Right lobe of liver (tissue), 6 donors: ENCODE measurements at regions not wholly inside any gene's neighbourhood (a gene's known extent, or its start where the extent isn't known, plus 50 kb on each side); places are given as distances from the start of the nearest gene placed in this dataset.

ENCODE experiments used
- ATAC-seq, 4 donors: fragments of 200-7000 bp; cut with Tn5 transposase; one replicate each; pipeline ENCODE4 v1.9.1; 2020; ENCODE audit warnings: mild to moderate bottlenecking in 4 of 4, moderate library complexity in 4 of 4
- DNase-seq, 3 donors: peaks; one replicate each; pipeline ENCODE4 v3.0.0-alpha.2; 2020
- H3K27ac ChIP-seq, 3 donors: fragments of 200-600 bp; one replicate each; pipeline ENCODE4 v1.8.0; 2022
- H3K27me3 ChIP-seq, 2 donors: fragments of 200-600 bp; one replicate each; pipeline ENCODE4 v1.8.0; 2022
- H3K36me3 ChIP-seq, 4 donors: fragments of 200-600 bp; sonication (generic) in 1 of 4; one replicate each; pipeline versions ENCODE4 v1.5.1 to v1.8.0; 2017 to 2022; ENCODE audit warnings: control low read depth in 1 of 4
- H3K4me1 ChIP-seq, 4 donors: fragments of 200-600 bp; sonication (generic) in 1 of 4; one replicate each; pipeline versions ENCODE4 v1.5.1 to v1.8.0; 2017 to 2022; ENCODE audit warnings: control low read depth in 1 of 4
- H3K4me3 ChIP-seq, 3 donors: fragments of 200-600 bp; one replicate each; pipeline ENCODE4 v1.8.0; 2022
- H3K9me3 ChIP-seq, 4 donors: fragments of 200-600 bp; sonication (generic) in 1 of 4; one replicate each; pipeline versions ENCODE4 v1.5.1 to v1.8.0; 2017 to 2022; ENCODE audit warnings: control low read depth in 1 of 4
- POLR2A ChIP-seq: fragments of 450-650 bp; IDR thresholded peaks from one replicate; pipeline ENCODE4 v1.6.1; 2017; ENCODE audit warnings: antibody characterized with exemption, mild to moderate bottlenecking
- WGBS: methylation state at CpG from one replicate; pipeline ENCODE4 v1.1.6; 2018; ENCODE audit warnings: low coverage, low lambda C conversion rate; ENCODE audit not compliant: insufficient coverage; ENCODE audit errors: missing lambda C conversion rate; 5-methylcytosine and 5-hydroxymethylcytosine counted together
- intact Hi-C, 2 donors: fragments of 100-400 bp; cut with DNase I; formaldehyde crosslinking; loops; one replicate each; pipeline versions ENCODE4 v1.11.2 to v1.14.1; 2022
- TF ChIP-seq, protein P1 (sequence below), 4 donors: fragments of 200-600 bp in 3 of 4; fragments of 450-650 bp in 1 of 4; IDR thresholded peaks; one replicate each; pipeline versions ENCODE4 v1.5.1 to v1.8.0; 2016 to 2022; ENCODE audit warnings: antibody characterized with exemption in 4 of 4, mild to moderate bottlenecking in 2 of 4
- donor health status: DM: no; HTN: yes; CAD: no.
- donor health status: DM: no; HTN: no; CAD: no.
- donor health status: DM: no; HTN: no; CAD: no.
- donor health status: DM: no; HTN: yes; CAD: no.
- donor health status: DM: no; HTN: yes; CAD: no.

DNA sequence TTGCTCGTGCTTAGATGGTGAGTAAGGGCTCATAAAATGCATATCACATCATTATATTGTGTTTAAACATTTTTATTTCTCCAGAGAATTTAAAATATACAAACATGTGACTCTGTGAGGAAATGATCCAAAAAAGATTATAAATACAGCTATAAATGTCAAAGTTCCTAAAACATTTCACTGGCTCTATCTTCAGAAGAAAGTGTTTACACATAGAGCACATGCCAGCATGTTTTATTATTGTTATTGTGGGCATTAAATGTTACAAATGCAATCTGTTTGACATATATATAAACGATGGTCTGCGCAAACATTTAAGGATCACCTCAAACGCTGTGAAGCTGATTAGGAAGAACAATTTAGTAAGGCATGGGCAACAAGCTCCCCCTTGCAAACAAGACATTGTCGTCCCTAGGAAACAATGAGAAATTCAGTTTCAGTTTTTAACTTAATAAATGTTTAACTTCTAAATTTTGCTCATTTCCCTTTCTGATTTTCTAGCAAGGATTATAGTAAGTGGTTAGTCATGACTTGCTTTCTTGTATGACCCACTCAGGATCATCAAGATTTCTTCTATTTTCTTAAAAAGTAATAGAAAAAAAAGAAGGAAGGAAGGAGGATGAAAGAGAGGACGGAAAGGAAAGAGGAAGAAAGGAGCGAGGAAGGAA, 207.5 kb downstream of the SATB1 start:
- Histone ChIP-seq H3K4me3 (no peak overlapping the region), H3K9me3 (no peaks in the 10 kb centered on the region), H3K36me3 (no peaks in the 10 kb centered on the region), H3K27ac (no peak overlapping the region), H3K27me3 (no peaks in the 10 kb centered on the region), H3K4me1 (no peaks in the 10 kb centered on the region)
- ATAC-seq = no peak
- DNase-seq = no peak
- intact Hi-C loops = no loop called here
- TF ChIP-seq, protein P1, sequence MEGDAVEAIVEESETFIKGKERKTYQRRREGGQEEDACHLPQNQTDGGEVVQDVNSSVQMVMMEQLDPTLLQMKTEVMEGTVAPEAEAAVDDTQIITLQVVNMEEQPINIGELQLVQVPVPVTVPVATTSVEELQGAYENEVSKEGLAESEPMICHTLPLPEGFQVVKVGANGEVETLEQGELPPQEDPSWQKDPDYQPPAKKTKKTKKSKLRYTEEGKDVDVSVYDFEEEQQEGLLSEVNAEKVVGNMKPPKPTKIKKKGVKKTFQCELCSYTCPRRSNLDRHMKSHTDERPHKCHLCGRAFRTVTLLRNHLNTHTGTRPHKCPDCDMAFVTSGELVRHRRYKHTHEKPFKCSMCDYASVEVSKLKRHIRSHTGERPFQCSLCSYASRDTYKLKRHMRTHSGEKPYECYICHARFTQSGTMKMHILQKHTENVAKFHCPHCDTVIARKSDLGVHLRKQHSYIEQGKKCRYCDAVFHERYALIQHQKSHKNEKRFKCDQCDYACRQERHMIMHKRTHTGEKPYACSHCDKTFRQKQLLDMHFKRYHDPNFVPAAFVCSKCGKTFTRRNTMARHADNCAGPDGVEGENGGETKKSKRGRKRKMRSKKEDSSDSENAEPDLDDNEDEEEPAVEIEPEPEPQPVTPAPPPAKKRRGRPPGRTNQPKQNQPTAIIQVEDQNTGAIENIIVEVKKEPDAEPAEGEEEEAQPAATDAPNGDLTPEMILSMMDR (IDR thresholded peaks at IDR 0.05) = no peak
- TF ChIP-seq POLR2A = no peak
- 34% methylated on average over 7 of the region's 7 CpGs for WGBS

DNA sequence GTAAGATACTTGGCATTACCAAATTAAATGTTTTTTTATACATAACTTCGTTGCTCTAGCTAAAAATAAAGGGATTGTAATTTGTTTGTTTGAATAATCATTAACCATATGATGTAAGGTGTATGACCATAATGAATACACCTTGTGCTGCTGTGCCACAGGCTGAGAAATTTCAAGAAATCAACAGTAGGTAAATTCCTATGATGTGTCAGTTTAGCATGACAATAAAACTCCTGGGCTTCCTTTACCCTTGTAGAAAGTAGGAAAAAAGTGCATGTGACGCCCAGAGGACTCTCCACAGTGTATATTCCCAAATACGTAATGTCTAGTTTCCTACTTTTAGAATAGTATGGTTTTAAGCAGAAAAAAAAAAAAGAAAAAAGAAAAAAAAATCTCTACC, 208.1 kb downstream of the SATB1 start:
- WGBS = 30% methylated on average over 3 of the region's 3 CpGs
- intact Hi-C loops = no loop called here
- DNase-seq (no peak), ATAC-seq (no peak)
- Histone ChIP-seq H3K4me3 (no peak overlapping the region), H3K36me3 (no peaks in the 10 kb centered on the region), H3K27ac (no peak overlapping the region), H3K4me1 (no peaks in the 10 kb centered on the region), H3K27me3 (no peaks in the 10 kb centered on the region), H3K9me3 (no peaks in the 10 kb centered on the region)
- no peak for TF ChIP-seq POLR2A
- TF ChIP-seq, protein P1 (IDR thresholded peaks at IDR 0.05) = no peak

DNA sequence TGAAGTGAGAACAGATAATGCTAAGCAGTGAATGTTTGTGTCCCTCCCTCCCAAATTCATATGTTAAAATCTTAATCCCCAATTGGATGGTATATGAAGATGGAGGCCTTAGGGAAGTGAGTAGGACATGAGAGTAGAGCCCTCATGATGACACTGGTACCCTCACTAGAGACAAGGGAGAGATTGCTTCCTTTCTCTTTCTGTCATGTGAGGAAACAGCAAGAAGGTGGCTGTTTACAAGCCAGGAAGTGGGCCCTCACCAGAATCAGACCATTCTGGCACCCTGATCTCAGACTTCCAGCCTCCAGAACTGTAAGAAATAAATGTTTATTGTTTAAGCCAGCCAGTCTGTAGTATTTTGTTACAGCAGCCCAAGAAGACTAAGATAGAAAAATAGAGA, 209.5 kb downstream of the SATB1 start:
- H3K9me3 ChIP-seq = no peaks in the 10 kb centered on the region
- ATAC-seq (no peak), DNase-seq (no peak)
- no peak overlapping the region for H3K27ac ChIP-seq
- TF ChIP-seq, protein P1 (IDR thresholded peaks at IDR 0.05) = no peak
- no peak for TF ChIP-seq POLR2A
- H3K36me3 ChIP-seq = no peaks in the 10 kb centered on the region
- intact Hi-C loops = no loop called here
- H3K4me1 ChIP-seq = no peaks in the 10 kb centered on the region
- no peak overlapping the region for H3K4me3 ChIP-seq
- no peaks in the 10 kb centered on the region for H3K27me3 ChIP-seq

DNA sequence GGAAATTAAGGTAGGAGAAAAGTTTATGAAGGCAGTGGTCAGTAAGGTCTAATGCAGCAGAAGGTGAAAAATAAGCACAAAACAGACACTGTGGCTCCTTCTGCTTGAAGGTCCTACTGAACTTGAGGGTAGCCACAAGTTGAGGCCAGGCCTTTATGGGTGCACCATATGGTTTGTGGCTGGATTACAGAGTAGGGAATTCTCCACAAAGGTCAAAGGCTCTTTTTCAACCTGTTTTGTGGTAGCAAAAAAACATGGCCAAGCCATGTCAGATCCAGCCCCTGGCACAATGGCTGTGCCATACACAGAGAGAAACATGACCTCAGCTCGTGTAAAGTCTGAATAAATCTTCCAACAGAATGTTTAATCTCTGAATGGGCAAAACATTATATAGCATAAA, 214.0 kb downstream of the SATB1 start:
- H3K27ac ChIP-seq = no peak overlapping the region
- intact Hi-C loops = no loop called here
- H3K4me1 ChIP-seq = no peaks in the 10 kb centered on the region
- H3K27me3 ChIP-seq = no peaks in the 10 kb centered on the region
- TF ChIP-seq POLR2A = no peak
- TF ChIP-seq, protein P1 (IDR thresholded peaks at IDR 0.05) = no peak
- H3K36me3 ChIP-seq = no peaks in the 10 kb centered on the region
- H3K9me3 ChIP-seq = no peaks in the 10 kb centered on the region
- H3K4me3 ChIP-seq = no peak overlapping the region
- ATAC-seq = no peak
- no peak for DNase-seq
- WGBS = 47% methylated on average over 1 of the region's 1 CpG

DNA sequence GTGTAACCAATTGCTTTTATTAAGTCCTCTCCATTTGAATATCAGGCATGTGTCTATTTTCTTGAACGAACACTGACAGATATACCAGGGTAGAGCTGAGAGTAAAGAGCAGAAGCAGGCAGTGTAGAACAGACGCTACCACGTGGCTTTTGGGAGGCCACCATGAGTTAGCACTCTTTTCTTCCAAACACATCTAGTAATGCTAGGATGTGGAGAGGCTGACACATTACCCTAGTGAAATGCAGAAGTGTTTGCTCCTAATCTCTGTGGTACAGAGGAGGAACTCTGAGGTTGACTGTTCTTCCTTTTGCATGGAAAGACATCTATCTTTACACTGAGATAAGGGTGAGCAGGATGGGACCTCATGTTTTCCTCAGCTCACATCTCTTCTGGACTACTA, 216.3 kb downstream of the SATB1 start:
- TF ChIP-seq, protein P1 (IDR thresholded peaks at IDR 0.05) = no peak
- TF ChIP-seq POLR2A = no peak
- no peaks in the 10 kb centered on the region for H3K36me3 ChIP-seq
- intact Hi-C loops = no loop called here
- ATAC-seq = no peak
- no peaks in the 10 kb centered on the region for H3K27me3 ChIP-seq
- H3K4me3 ChIP-seq = no peak overlapping the region
- 44% methylated on average over 3 of the region's 3 CpGs for WGBS
- H3K4me1 ChIP-seq = no peaks in the 10 kb centered on the region
- H3K9me3 ChIP-seq = no peaks in the 10 kb centered on the region
- no peak for DNase-seq
- H3K27ac ChIP-seq = no peak overlapping the region
